HEK293 (cell line): ENCODE measurements at regions not wholly inside any gene's neighbourhood (a gene's known extent, or its start where the extent isn't known, plus 50 kb on each side); places are given as distances from the start of the nearest gene placed in this dataset.

Experiments
- CTCF ChIA-PET: fragments of 350-600 bp; formaldehyde crosslinking; extraction: SDS; loops from one replicate; lab custom pipeline; 2021; ENCODE audit warnings: antibody characterized with exemption; lab: Yijun Ruan, JAX
- POLR2A ChIA-PET: fragments of 300-600 bp; formaldehyde crosslinking; extraction: SDS; loops from one replicate; lab custom pipeline; 2020; ENCODE audit warnings: antibody characterized with exemption, inconsistent platforms; lab: Yijun Ruan, JAX
- H3K27ac ChIP-seq: fragments of 200-500 bp; sonication (Bioruptor generic); 2 replicates; pipeline ENCODE4 v1.5.1; 2014; ENCODE audit warnings: low read depth, low read length, control low read depth, inconsistent platforms; ENCODE audit errors: extremely low read depth
- H3K36me3 ChIP-seq, 2 experiments: fragments of 200-500 bp in 1 of 2; sonication (Bioruptor generic) in 1 of 2; 1 replicate in 1 of 2; 2 replicates in 1 of 2; pipeline ENCODE4 v1.5.1; 2014 to 2017; ENCODE audit warnings: inconsistent platforms in 2 of 2, low read length in 2 of 2; ENCODE audit not compliant: control insufficient read depth in 2 of 2, insufficient read depth in 1 of 2
- H3K4me1 ChIP-seq: fragments of 200-500 bp; sonication (Bioruptor generic); 2 replicates; pipeline ENCODE4 v1.5.1; 2014; ENCODE audit warnings: mild to moderate bottlenecking, low read length, inconsistent platforms; ENCODE audit not compliant: control insufficient read depth, insufficient read depth
- H3K4me3 ChIP-seq: 2 replicates; pipeline ENCODE4 v1.5.1; 2011; ENCODE audit warnings: low read depth, mild to moderate bottlenecking, control low read depth, low read length, moderate library complexity
- H3K9me3 ChIP-seq: fragments of 200-500 bp; sonication (Bioruptor generic); 2 replicates; pipeline ENCODE4 v1.5.1; 2014; ENCODE audit warnings: low read depth, low read length, inconsistent platforms; ENCODE audit not compliant: control insufficient read depth, insufficient read depth
- EGR2 ChIP-seq: fragments of 450-650 bp; formaldehyde crosslinking; IDR thresholded peaks from 2 replicates; pipeline ENCODE4 v1.5.1; 2016; ENCODE audit warnings: low read depth, missing biosample characterization, missing genetic modification characterization
- ZFHX2 ChIP-seq: fragments of 450-650 bp; formaldehyde crosslinking; conservative IDR thresholded peaks from 2 replicates; pipeline ENCODE4 v1.5.1; 2016; ENCODE audit warnings: missing biosample characterization, missing genetic modification characterization
- ZIC2 ChIP-seq: fragments of 450-650 bp; formaldehyde crosslinking; IDR thresholded peaks from 2 replicates; pipeline ENCODE4 v1.5.1; 2016; ENCODE audit warnings: missing biosample characterization, missing genetic modification characterization
- ZNF140 ChIP-seq: fragments of 450-650 bp; formaldehyde crosslinking; IDR thresholded peaks from 2 replicates; pipeline ENCODE4 v1.5.1; 2016; ENCODE audit warnings: missing biosample characterization, missing genetic modification characterization
- ZNF23 ChIP-seq: fragments of 450-650 bp; formaldehyde crosslinking; IDR thresholded peaks from 2 replicates; pipeline ENCODE4 v1.5.1; 2016; ENCODE audit warnings: missing biosample characterization, missing genetic modification characterization, borderline replicate concordance
- ZNF248 ChIP-seq: fragments of 450-650 bp; formaldehyde crosslinking; IDR thresholded peaks from 2 replicates; pipeline ENCODE4 v1.5.1; 2017; ENCODE audit warnings: missing biosample characterization, missing genetic modification characterization
- ZNF274 ChIP-seq, 2 experiments: fragments of 200-500 bp in 1 of 2; fragments of 450-650 bp in 1 of 2; sonication (Bioruptor generic) in 1 of 2; formaldehyde crosslinking in 1 of 2; IDR thresholded peaks; 2 replicates each; pipeline versions ENCODE4 v1.5.1 to v1.6.1; 2014 to 2016; ENCODE audit warnings: borderline replicate concordance in 1 of 2, inconsistent platforms in 1 of 2, low read length in 1 of 2, missing biosample characterization in 1 of 2, missing genetic modification characterization in 1 of 2
- ZNF629 ChIP-seq: fragments of 450-650 bp; formaldehyde crosslinking; IDR thresholded peaks from 2 replicates; pipeline ENCODE4 v1.5.1; 2017; ENCODE audit warnings: missing biosample characterization, missing genetic modification characterization
- ZNF768 ChIP-seq: fragments of 450-650 bp; formaldehyde crosslinking; IDR thresholded peaks from 2 replicates; pipeline ENCODE4 v1.5.1; 2018; ENCODE audit warnings: missing biosample characterization, mild to moderate bottlenecking, missing genetic modification characterization
- TF ChIP-seq, protein P1 (sequence below): fragments of 450-650 bp; formaldehyde crosslinking; IDR thresholded peaks from 2 replicates; pipeline ENCODE4 v1.5.1; 2017; ENCODE audit warnings: missing biosample characterization, mild to moderate bottlenecking, missing genetic modification characterization, moderate library complexity

GRCh38 chr1:56435434-56436262, 143.7 kb downstream of the PLPP3 start:
- Histone ChIP-seq H3K27ac (no peak overlapping the region), H3K9me3 (no peaks in the 10 kb centered on the region), H3K4me1 (peaks cover 5% of the 10 kb centered on the region; the same call in 1 of the 2 replicates)
- no peak for TF ChIP-seq ZNF274 (IDR thresholded peaks at IDR 0.05; ENCODE audit: low read length)
- no peak for TF ChIP-seq ZNF274 (tag by site-specific recombination; IDR thresholded peaks at IDR 0.05; ENCODE audit: borderline replicate concordance)
- 0 out of 2 replicates have a peak, but pooled peaks have one; percentile 38 for TF ChIP-seq ZNF768 (tag by site-specific recombination)
- TF ChIP-seq, all 188 proteins: peak for 1
- CTCF ChIA-PET, result interaction anchor here (1.1 kb wide), 1 partner anchor 144 kb away, joined by 3 read pairs; the partner anchor contains the start of gene PLPP3
- POLR2A ChIA-PET, result no interaction called here
- H3K4me3 ChIP-seq, result no peak overlapping the region
- no peaks in the 10 kb centered on the region for H3K36me3 ChIP-seq

DNA sequence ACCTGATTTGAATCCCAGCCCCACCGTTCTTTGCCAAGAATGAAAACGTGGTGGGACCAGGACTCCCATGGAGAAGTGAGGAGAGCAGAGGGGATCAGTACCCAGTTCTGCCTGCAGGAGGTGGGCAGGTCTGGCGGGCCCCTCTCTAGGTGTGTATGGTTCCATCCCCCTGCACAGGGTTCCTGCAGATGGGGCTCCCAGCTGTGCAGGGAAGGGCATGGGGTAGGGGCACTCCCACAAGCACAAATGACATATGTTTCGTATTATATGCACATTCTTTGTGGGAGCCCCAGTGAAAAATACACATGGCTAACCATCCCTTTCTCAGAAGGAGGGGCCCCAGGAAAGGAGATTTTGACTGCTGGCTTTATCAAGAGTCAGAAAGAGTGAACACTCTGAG, 144.6 kb downstream of the PLPP3 start:
- Histone ChIP-seq H3K9me3 (no peaks in the 10 kb centered on the region), H3K36me3 (no peaks in the 10 kb centered on the region), H3K27ac (no peak overlapping the region), H3K4me1 (peaks cover 5% of the 10 kb centered on the region; the same call in 1 of the 2 replicates), H3K4me3 (no peak overlapping the region)
- ChIA-PET POLR2A (no interaction called here), CTCF (no interaction called here)
- no peak for TF ChIP-seq ZNF629 (tag by site-specific recombination)
- TF ChIP-seq ZIC2 (tag by site-specific recombination), result peak; percentile 14; the same call in 1 of the 2 replicates

DNA sequence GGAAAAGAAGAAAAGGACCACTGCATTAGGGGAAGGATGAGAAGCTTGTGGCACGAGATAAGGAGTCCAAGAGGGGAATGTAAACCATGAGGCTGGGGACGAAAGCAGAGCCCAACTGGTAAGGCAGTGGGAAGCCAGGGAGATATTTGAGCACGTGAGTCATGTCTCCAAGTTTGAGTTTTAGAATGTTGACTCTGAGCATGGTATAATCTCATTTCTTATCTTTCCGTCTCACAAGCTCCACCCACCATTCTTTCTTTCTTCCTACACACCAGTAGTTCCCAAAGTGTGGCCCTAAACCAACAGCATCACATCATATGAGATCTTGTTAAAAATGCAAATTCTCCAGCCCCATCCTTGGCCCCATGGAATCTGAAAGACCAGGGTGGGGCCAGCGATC, 145.3 kb downstream of the PLPP3 start:
- Histone ChIP-seq H3K4me1 (peaks cover 5% of the 10 kb centered on the region; the same call in 1 of the 2 replicates), H3K36me3 (no peaks in the 10 kb centered on the region), H3K27ac (no peak overlapping the region), H3K9me3 (no peaks in the 10 kb centered on the region)
- ChIA-PET CTCF (interaction anchor here (0.9 kb wide), 1 partner anchor 276 kb away, joined by 3 read pairs; no protein-coding TSS in a partner anchor), POLR2A (no interaction called here)
- TF ChIP-seq ZNF23 (tag by site-specific recombination), result no peak
- TF ChIP-seq, protein P1, sequence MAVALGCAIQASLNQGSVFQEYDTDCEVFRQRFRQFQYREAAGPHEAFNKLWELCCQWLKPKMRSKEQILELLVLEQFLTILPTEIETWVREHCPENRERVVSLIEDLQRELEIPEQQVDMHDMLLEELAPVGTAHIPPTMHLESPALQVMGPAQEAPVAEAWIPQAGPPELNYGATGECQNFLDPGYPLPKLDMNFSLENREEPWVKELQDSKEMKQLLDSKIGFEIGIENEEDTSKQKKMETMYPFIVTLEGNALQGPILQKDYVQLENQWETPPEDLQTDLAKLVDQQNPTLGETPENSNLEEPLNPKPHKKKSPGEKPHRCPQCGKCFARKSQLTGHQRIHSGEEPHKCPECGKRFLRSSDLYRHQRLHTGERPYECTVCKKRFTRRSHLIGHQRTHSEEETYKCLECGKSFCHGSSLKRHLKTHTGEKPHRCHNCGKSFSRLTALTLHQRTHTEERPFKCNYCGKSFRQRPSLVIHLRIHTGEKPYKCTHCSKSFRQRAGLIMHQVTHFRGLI (tag by site-specific recombination), result peak; percentile 92
- no peak for TF ChIP-seq ZNF248 (tag by site-specific recombination)
- TF ChIP-seq ZFHX2, result peak; percentile 75
- peak; percentile 75 for TF ChIP-seq EGR2 (tag by site-specific recombination)
- TF ChIP-seq, all 188 proteins: peak for 3
- H3K4me3 ChIP-seq, result no peak overlapping the region

DNA sequence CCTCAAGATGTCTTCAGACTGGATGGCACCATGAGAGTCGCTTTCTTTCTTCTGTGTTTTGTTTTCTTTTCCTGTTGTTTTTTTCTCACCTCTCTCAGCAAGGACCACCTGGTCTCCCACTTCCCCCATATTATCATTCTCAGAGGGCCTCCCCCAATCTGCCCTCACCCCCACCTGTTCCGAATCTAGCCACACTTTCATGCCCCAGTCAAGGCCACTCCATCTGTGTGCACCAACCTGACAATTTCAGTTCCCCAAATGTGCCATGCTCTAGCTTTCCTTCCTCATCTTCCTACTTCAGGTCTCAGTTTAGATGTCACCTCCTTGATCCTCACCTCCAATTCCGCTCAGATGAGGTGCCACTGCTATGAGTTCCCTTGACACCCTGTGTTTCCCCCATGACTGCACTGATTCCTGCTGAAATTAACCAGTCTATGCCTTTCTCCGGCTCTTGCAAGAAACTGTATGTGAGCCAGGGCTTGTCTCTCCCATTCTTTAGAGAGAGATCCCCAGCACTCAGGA, 146.2 kb downstream of the PLPP3 start:
- no peak for TF ChIP-seq ZNF629 (tag by site-specific recombination)
- TF ChIP-seq ZNF140 (tag by site-specific recombination), result peak; percentile 96; the same call in 1 of the 2 replicates
- POLR2A ChIA-PET, result no interaction called here

More for the DNA sequence above, 146.2 kb downstream of the PLPP3 start:
- H3K27ac ChIP-seq, result no peak overlapping the region
- no peaks in the 10 kb centered on the region for H3K36me3 ChIP-seq
- H3K4me1 ChIP-seq, result peaks cover 5% of the 10 kb centered on the region; the same call in 1 of the 2 replicates
- H3K9me3 ChIP-seq, result no peaks in the 10 kb centered on the region
- no peak overlapping the region for H3K4me3 ChIP-seq
- CTCF ChIA-PET, result interaction anchor here (0.6 to 0.9 kb wide), 2 partner anchors 255 to 277 kb away, joined by 3 read pairs; no protein-coding TSS in a partner anchor
